OCI-LY3 (cell line): ENCODE measurements at regions not wholly inside any gene's neighbourhood (a gene's known extent, or its start where the extent isn't known, plus 50 kb on each side); places are given as distances from the start of the nearest gene placed in this dataset.

Experiments used
- CTCF ChIP-seq: fragments of 200-600, 300-600 bp; sonication (generic); IDR thresholded peaks from 2 replicates; pipeline ENCODE4 v1.5.1; 2014; ENCODE audit warnings: antibody characterized with exemption, low read length, low read depth
- EZH2phosphoT487 ChIP-seq: fragments of 200-600 bp; shearing (Covaris generic); IDR thresholded peaks from 2 replicates; pipeline ENCODE4 v1.6.1; 2018; ENCODE audit warnings: antibody characterized with exemption, mixed run types, low read depth

GRCh38 chr10:31242902-31243301 is 76.1 kb upstream of the ZEB1 start:
- TF ChIP-seq CTCF (no peak), EZH2phosphoT487 (no peak)
